ENCODE measurements at regions not wholly inside any gene's neighbourhood (a gene's known extent, or its start where the extent isn't known, plus 50 kb on each side); places are given as distances from the start of the nearest gene placed in this dataset.
"Not testable (repeated sequence)": the region's sequence is repeated elsewhere in the genome, so short reads cannot be mapped to it uniquely, and the experiment has no call there.

- no peaks in the 10 kb centered on the region for H3K27me3 ChIP-seq (ENCODE audit: insufficient read depth, low read length)
- peaks cover 20% of the 10 kb centered on the region for H3K4me1 ChIP-seq (ENCODE audit: insufficient read depth, low read length)
- H3K4me3 ChIP-seq (ENCODE audit: low read length), result no peak overlapping the region
- no peak overlapping the region for H3K27ac ChIP-seq (ENCODE audit: low read depth, low read length)
- no peak overlapping the region for H3K9ac ChIP-seq (ENCODE audit: low read depth, low read length)
- H3K9me3 ChIP-seq (ENCODE audit: insufficient read depth, low read depth, low read length), result peaks cover 8% of the 10 kb centered on the region
- 100% methylated on average over 2 of the region's 2 CpGs for WGBS
- H3K36me3 ChIP-seq (ENCODE audit: insufficient read depth, low read length), result no peaks in the 10 kb centered on the region
Observed at GRCh38 chr16:26983426-26983825, 83.3 kb upstream of the C16orf82 start.

- H3K9me3 ChIP-seq (ENCODE audit: insufficient read depth, low read depth, low read length), result peaks cover 8% of the 10 kb centered on the region
- H3K27me3 ChIP-seq (ENCODE audit: insufficient read depth, low read length), result no peaks in the 10 kb centered on the region
- peaks cover 20% of the 10 kb centered on the region for H3K4me1 ChIP-seq (ENCODE audit: insufficient read depth, low read length)
- peak overlapping the region; percentile 55 for H3K9ac ChIP-seq (ENCODE audit: low read depth, low read length)
- peak overlapping the region; percentile 88 for H3K27ac ChIP-seq (ENCODE audit: low read depth, low read length)
- WGBS, result 75% methylated on average over 17 of the region's 17 CpGs
- no peak overlapping the region; the same call in 1 of the 2 replicates for H3K4me3 ChIP-seq (ENCODE audit: low read length)
- no peaks in the 10 kb centered on the region for H3K36me3 ChIP-seq (ENCODE audit: insufficient read depth, low read length)
Observed at GRCh38 chr16:26985100-26986065, 81.3 kb upstream of the C16orf82 start.

GRCh38 chr16:26987597-26988010, 79.1 kb upstream of the C16orf82 start:
- no peak overlapping the region for H3K27ac ChIP-seq (ENCODE audit: low read depth, low read length)
- H3K9ac ChIP-seq (ENCODE audit: low read depth, low read length), result no peak overlapping the region
- no peaks in the 10 kb centered on the region for H3K36me3 ChIP-seq (ENCODE audit: insufficient read depth, low read length)
- 84% methylated on average over 7 of the region's 7 CpGs for WGBS
- no peaks in the 10 kb centered on the region for H3K27me3 ChIP-seq (ENCODE audit: insufficient read depth, low read length)
- peaks cover 8% of the 10 kb centered on the region for H3K9me3 ChIP-seq (ENCODE audit: insufficient read depth, low read depth, low read length)
- peaks cover 20% of the 10 kb centered on the region for H3K4me1 ChIP-seq (ENCODE audit: insufficient read depth, low read length)
- H3K4me3 ChIP-seq (ENCODE audit: low read length), result no peak overlapping the region

GRCh38 chr16:26988186-26988585, 78.5 kb upstream of the C16orf82 start:
- Histone ChIP-seq H3K9me3 (ENCODE audit: insufficient read depth, low read depth, low read length) (peaks cover 3% of the 10 kb centered on the region; the same call in 1 of the 2 replicates), H3K27ac (ENCODE audit: low read depth, low read length) (no peak overlapping the region), H3K27me3 (ENCODE audit: insufficient read depth, low read length) (no peaks in the 10 kb centered on the region)

GRCh38 chr16:26990384-26991120, 76.2 kb upstream of the C16orf82 start:
- not testable (repeated sequence) for H3K27ac ChIP-seq (ENCODE audit: low read depth, low read length); H3K36me3 ChIP-seq (ENCODE audit: insufficient read depth, low read length); H3K4me3 ChIP-seq (ENCODE audit: low read length); H3K27me3 ChIP-seq (ENCODE audit: insufficient read depth, low read length); H3K9ac ChIP-seq (ENCODE audit: low read depth, low read length); H3K9me3 ChIP-seq (ENCODE audit: insufficient read depth, low read depth, low read length)
- 98% methylated on average over 5 of the region's 5 CpGs for WGBS
- H3K4me1 ChIP-seq (ENCODE audit: insufficient read depth, low read length), result peaks cover 14% of the 10 kb centered on the region

More at GRCh38 chr16:26988186-26988585, 78.5 kb upstream of the C16orf82 start:
- Histone ChIP-seq H3K4me1 (ENCODE audit: insufficient read depth, low read length) (peaks cover 20% of the 10 kb centered on the region), H3K9ac (ENCODE audit: low read depth, low read length) (no peak overlapping the region), H3K36me3 (ENCODE audit: insufficient read depth, low read length) (no peaks in the 10 kb centered on the region), H3K4me3 (ENCODE audit: low read length) (no peak overlapping the region)
- WGBS, result 88% methylated on average over 5 of the region's 5 CpGs

GRCh38 chr16:26992666-26993349, 73.9 kb upstream of the C16orf82 start:
- no peak overlapping the region for H3K4me3 ChIP-seq (ENCODE audit: low read length)
- H3K27me3 ChIP-seq (ENCODE audit: insufficient read depth, low read length), result no peaks in the 10 kb centered on the region
- peaks cover 2% of the 10 kb centered on the region; the same call in 1 of the 2 replicates for H3K4me1 ChIP-seq (ENCODE audit: insufficient read depth, low read length)
- H3K9me3 ChIP-seq (ENCODE audit: insufficient read depth, low read depth, low read length), result 0 out of 2 replicates have a peak, but pooled peaks cover 5% of the 10 kb centered on the region
- 82% methylated on average over 9 of the region's 9 CpGs for WGBS
- H3K9ac ChIP-seq (ENCODE audit: low read depth, low read length), result no peak overlapping the region
- no peak overlapping the region for H3K27ac ChIP-seq (ENCODE audit: low read depth, low read length)
- H3K36me3 ChIP-seq (ENCODE audit: insufficient read depth, low read length), result no peaks in the 10 kb centered on the region

GRCh38 chr16:26993511-26993910, 73.2 kb upstream of the C16orf82 start:
- Histone ChIP-seq H3K9ac (ENCODE audit: low read depth, low read length) (no peak overlapping the region), H3K4me1 (ENCODE audit: insufficient read depth, low read length) (no peaks in the 10 kb centered on the region), H3K4me3 (ENCODE audit: low read length) (no peak overlapping the region), H3K36me3 (ENCODE audit: insufficient read depth, low read length) (no peaks in the 10 kb centered on the region), H3K9me3 (ENCODE audit: insufficient read depth, low read depth, low read length) (0 out of 2 replicates have a peak, but pooled peaks cover 5% of the 10 kb centered on the region), H3K27ac (ENCODE audit: low read depth, low read length) (no peak overlapping the region), H3K27me3 (ENCODE audit: insufficient read depth, low read length) (no peaks in the 10 kb centered on the region)
- WGBS, result 95% methylated on average over 10 of the region's 10 CpGs

GRCh38 chr16:26993963-26994362, 72.8 kb upstream of the C16orf82 start:
- Histone ChIP-seq H3K27ac (ENCODE audit: low read depth, low read length) (no peak overlapping the region), H3K9ac (ENCODE audit: low read depth, low read length) (no peak overlapping the region), H3K4me1 (ENCODE audit: insufficient read depth, low read length) (no peaks in the 10 kb centered on the region), H3K9me3 (ENCODE audit: insufficient read depth, low read depth, low read length) (0 out of 2 replicates have a peak, but pooled peaks cover 5% of the 10 kb centered on the region), H3K4me3 (ENCODE audit: low read length) (no peak overlapping the region), H3K27me3 (ENCODE audit: insufficient read depth, low read length) (no peaks in the 10 kb centered on the region), H3K36me3 (ENCODE audit: insufficient read depth, low read length) (no peaks in the 10 kb centered on the region)
- 84% methylated on average over 5 of the region's 5 CpGs for WGBS

GRCh38 chr16:26995522-26995921, 71.2 kb upstream of the C16orf82 start:
- H3K4me3 ChIP-seq (ENCODE audit: low read length), result no peak overlapping the region
- no peak overlapping the region for H3K27ac ChIP-seq (ENCODE audit: low read depth, low read length)
- H3K36me3 ChIP-seq (ENCODE audit: insufficient read depth, low read length), result no peaks in the 10 kb centered on the region
- 0 out of 2 replicates have a peak, but pooled peaks cover 5% of the 10 kb centered on the region for H3K9me3 ChIP-seq (ENCODE audit: insufficient read depth, low read depth, low read length)
- H3K4me1 ChIP-seq (ENCODE audit: insufficient read depth, low read length), result no peaks in the 10 kb centered on the region
- 89% methylated on average over 4 of the region's 4 CpGs for WGBS
- no peaks in the 10 kb centered on the region for H3K27me3 ChIP-seq (ENCODE audit: insufficient read depth, low read length)
- H3K9ac ChIP-seq (ENCODE audit: low read depth, low read length), result no peak overlapping the region

- Histone ChIP-seq H3K4me1 (ENCODE audit: insufficient read depth, low read length) (peaks cover 13% of the 10 kb centered on the region; the same call in 1 of the 2 replicates), H3K4me3 (ENCODE audit: low read length) (no peak overlapping the region), H3K9ac (ENCODE audit: low read depth, low read length) (no peak overlapping the region), H3K36me3 (ENCODE audit: insufficient read depth, low read length) (no peaks in the 10 kb centered on the region), H3K27me3 (ENCODE audit: insufficient read depth, low read length) (no peaks in the 10 kb centered on the region), H3K27ac (ENCODE audit: low read depth, low read length) (no peak overlapping the region), H3K9me3 (ENCODE audit: insufficient read depth, low read depth, low read length) (no peaks in the 10 kb centered on the region)
Observed at GRCh38 chr16:27005386-27005785, 61.3 kb upstream of the C16orf82 start.
